IPS-15b (cell line): ENCODE measurements at regions not wholly inside any gene's neighbourhood (a gene's known extent, or its start where the extent isn't known, plus 50 kb on each side); places are given as distances from the start of the nearest gene placed in this dataset.

ENCODE experiments used
- H3K27me3 ChIP-seq: one replicate; pipeline ENCODE4 v1.6.1; 2013; ENCODE audit warnings: low read length; ENCODE audit not compliant: control insufficient read depth, insufficient read depth
- H3K36me3 ChIP-seq: one replicate; pipeline ENCODE4 v1.6.1; 2013; ENCODE audit warnings: low read length; ENCODE audit not compliant: control insufficient read depth, insufficient read depth
- H3K4me1 ChIP-seq: one replicate; pipeline ENCODE4 v1.6.1; 2013; ENCODE audit warnings: mild to moderate bottlenecking, low read length; ENCODE audit not compliant: control insufficient read depth, insufficient read depth
- H3K4me3 ChIP-seq: one replicate; pipeline ENCODE4 v1.5.1; 2013; ENCODE audit warnings: low read depth, low read length
- H3K9ac ChIP-seq: one replicate; pipeline ENCODE4 v1.6.1; 2013; ENCODE audit warnings: low read depth, mild to moderate bottlenecking, low read length
- H3K9me3 ChIP-seq: one replicate; pipeline ENCODE4 v1.6.1; 2013; ENCODE audit warnings: mild to moderate bottlenecking, low read length; ENCODE audit not compliant: control insufficient read depth, insufficient read depth

DNA sequence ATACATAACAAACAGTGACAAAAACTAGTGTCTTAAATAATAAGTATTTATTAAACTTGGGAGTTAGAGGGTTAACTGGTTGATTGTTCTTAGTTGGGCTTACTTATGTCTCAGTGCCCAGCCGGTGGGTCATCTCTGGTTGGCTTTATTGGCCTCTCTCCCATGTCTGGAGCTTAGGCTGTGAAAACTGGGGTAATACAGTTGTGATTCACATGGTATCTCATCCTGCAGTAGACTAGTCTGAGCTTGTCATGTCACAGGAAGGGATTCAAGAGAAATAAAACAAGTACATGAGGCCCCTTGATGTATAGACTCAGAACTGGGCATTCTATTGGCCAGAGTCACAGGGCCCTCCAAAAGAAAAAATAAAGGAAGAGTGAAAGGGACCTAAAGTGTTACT lies 466.4 kb upstream of the SMC2 start:
- Histone ChIP-seq H3K27me3 (no peaks in the 10 kb centered on the region), H3K9me3 (no peaks in the 10 kb centered on the region), H3K4me3 (no peak overlapping the region), H3K36me3 (no peaks in the 10 kb centered on the region), H3K9ac (no peak overlapping the region), H3K4me1 (no peaks in the 10 kb centered on the region)

- Histone ChIP-seq H3K4me3 (no peak overlapping the region), H3K27me3 (no peaks in the 10 kb centered on the region), H3K4me1 (no peaks in the 10 kb centered on the region), H3K9ac (no peak overlapping the region), H3K9me3 (no peaks in the 10 kb centered on the region), H3K36me3 (no peaks in the 10 kb centered on the region)
These were observed 445.0 kb upstream of the SMC2 start for GRCh38 chr9:103649086-103649485.

DNA sequence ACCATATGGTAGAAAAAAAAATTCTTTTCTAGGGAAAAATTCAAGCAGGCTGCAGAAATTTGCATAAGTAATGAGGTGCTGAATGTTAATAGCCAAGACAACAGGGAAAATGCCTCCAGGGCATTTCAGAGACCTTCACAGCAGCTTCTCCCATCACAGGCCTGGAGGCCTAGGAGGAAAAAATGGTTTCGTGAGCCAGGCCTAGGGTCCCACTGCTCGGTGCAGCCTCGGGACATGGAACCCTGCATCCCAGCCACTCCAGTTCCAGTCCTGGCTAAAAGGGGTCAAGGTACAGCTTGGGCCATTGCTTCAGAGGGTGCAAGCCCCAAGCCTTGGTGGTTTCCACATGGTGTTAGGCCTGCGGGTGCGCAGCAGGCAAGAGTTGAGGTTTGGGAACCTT lies 436.0 kb upstream of the SMC2 start:
- Histone ChIP-seq H3K4me3 (no peak overlapping the region), H3K9me3 (peaks cover 10% of the 10 kb centered on the region), H3K36me3 (no peaks in the 10 kb centered on the region)

GRCh38 chr9:103660830-103661229 lies 433.3 kb upstream of the SMC2 start:
- H3K36me3 ChIP-seq: no peaks in the 10 kb centered on the region
- no peak overlapping the region for H3K9ac ChIP-seq
- no peaks in the 10 kb centered on the region for H3K4me1 ChIP-seq
- peaks cover 10% of the 10 kb centered on the region for H3K9me3 ChIP-seq
- no peaks in the 10 kb centered on the region for H3K27me3 ChIP-seq
- H3K4me3 ChIP-seq: no peak overlapping the region

More for the DNA sequence above, 436.0 kb upstream of the SMC2 start:
- Histone ChIP-seq H3K9ac (no peak overlapping the region), H3K27me3 (no peaks in the 10 kb centered on the region), H3K4me1 (no peaks in the 10 kb centered on the region)

DNA sequence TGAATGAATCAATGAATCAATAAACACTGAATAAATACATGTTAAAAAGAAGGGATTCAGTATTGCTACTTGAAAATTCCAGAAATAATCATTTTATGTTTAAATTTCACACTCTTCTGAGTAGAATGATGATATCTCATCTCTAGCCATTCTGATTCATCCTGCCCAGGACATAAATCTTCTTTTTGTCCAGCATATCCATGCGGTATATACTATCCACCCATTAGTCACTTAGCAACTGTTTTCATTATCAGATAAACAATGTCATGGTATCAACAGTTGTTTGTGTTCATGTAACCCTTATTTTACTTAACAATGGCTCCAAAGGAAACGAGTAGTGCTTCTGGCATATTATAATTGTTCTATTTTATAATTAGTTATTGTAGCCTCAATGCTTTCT lies 432.4 kb upstream of the SMC2 start:
- Histone ChIP-seq H3K4me3 (no peak overlapping the region), H3K9me3 (peaks cover 10% of the 10 kb centered on the region), H3K36me3 (no peaks in the 10 kb centered on the region), H3K27me3 (no peaks in the 10 kb centered on the region), H3K4me1 (no peaks in the 10 kb centered on the region), H3K9ac (no peak overlapping the region)

DNA sequence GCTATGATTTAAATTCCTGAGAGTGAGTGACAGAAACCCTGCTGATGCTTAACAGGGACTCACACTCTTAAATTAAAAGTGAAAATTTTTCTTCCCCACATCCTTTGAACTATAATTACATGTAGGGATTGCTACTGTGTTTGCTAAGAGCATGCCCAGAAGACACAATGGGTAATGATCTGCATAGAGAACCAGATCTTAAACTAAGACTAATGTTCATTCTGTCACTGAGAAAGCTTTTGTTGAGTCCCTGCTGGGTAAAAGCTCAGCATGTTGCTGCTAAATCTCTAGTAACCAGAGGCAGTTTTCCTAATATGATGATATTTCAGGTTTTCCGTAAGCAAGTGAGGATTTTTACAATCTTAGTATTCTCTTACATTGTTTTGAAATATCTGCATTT lies 424.8 kb upstream of the SMC2 start:
- no peak overlapping the region for H3K9ac ChIP-seq
- H3K9me3 ChIP-seq: no peaks in the 10 kb centered on the region
- H3K36me3 ChIP-seq: no peaks in the 10 kb centered on the region
- no peaks in the 10 kb centered on the region for H3K27me3 ChIP-seq
- H3K4me1 ChIP-seq: no peaks in the 10 kb centered on the region
- H3K4me3 ChIP-seq: no peak overlapping the region

DNA sequence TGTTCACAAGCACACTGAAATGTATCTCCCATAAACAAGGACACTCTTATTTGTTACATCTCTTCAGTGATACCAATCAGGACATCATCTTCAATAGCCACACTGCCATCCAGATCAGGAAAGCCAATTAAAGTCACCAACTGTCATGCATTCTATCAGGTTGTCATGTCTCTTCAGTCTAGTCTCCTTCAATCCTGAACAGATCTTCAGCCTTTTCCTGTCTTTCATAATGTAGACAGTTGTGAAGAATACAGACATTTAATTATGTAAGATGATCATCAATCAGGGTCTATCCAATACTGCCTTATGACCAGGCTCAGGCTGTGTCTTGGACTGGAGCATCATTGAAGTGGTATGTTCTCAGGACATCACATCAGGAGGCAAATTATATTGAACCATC lies 419.8 kb upstream of the SMC2 start:
- H3K9me3 ChIP-seq: no peaks in the 10 kb centered on the region
- no peaks in the 10 kb centered on the region for H3K36me3 ChIP-seq
- no peaks in the 10 kb centered on the region for H3K27me3 ChIP-seq
- H3K4me3 ChIP-seq: no peak overlapping the region
- H3K4me1 ChIP-seq: no peaks in the 10 kb centered on the region
- H3K9ac ChIP-seq: no peak overlapping the region

DNA sequence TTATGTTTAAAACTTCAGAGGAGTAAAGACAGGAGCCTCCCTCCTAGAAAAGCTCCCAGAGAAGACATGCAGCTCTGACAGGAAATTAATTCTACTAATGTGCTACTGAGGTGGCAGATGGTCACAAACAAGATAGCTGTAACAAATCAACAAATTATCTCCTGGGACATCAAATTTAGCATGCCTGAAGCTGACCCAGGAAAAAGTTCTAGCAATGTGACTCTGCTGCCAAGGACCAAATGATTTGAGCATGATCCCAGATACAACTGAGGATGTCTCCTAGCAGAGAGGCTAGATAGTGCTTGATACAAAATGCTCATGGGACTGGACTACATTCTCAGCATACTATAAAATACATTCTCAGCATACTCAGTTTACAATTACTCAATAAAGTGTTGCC lies 413.5 kb upstream of the SMC2 start:
- H3K4me1 ChIP-seq: no peaks in the 10 kb centered on the region
- H3K9me3 ChIP-seq: no peaks in the 10 kb centered on the region
- no peaks in the 10 kb centered on the region for H3K36me3 ChIP-seq
- H3K9ac ChIP-seq: no peak overlapping the region
- H3K4me3 ChIP-seq: no peak overlapping the region
- no peaks in the 10 kb centered on the region for H3K27me3 ChIP-seq

DNA sequence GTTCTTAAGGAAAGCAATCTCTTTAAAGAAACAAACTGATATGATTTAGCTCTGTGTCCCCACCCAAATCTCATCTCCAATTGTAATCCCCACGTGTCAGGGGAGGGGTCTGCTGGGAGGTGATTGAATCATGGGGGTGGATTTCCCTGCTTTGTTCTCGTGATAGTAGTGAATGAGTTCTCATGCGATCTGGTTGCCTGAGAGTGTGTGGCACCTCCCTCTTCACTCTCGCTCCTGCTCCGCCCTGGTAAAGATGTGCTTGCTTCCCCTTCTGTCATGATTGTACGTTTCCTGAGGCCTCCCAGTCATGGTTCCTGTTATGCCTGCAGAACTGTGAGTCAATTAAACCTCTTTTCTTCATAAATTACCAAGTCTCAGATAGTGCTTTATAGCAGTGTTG lies 412.7 kb upstream of the SMC2 start:
- Histone ChIP-seq H3K36me3 (no peaks in the 10 kb centered on the region), H3K9ac (no peak overlapping the region), H3K4me3 (no peak overlapping the region), H3K27me3 (no peaks in the 10 kb centered on the region), H3K9me3 (no peaks in the 10 kb centered on the region), H3K4me1 (no peaks in the 10 kb centered on the region)

DNA sequence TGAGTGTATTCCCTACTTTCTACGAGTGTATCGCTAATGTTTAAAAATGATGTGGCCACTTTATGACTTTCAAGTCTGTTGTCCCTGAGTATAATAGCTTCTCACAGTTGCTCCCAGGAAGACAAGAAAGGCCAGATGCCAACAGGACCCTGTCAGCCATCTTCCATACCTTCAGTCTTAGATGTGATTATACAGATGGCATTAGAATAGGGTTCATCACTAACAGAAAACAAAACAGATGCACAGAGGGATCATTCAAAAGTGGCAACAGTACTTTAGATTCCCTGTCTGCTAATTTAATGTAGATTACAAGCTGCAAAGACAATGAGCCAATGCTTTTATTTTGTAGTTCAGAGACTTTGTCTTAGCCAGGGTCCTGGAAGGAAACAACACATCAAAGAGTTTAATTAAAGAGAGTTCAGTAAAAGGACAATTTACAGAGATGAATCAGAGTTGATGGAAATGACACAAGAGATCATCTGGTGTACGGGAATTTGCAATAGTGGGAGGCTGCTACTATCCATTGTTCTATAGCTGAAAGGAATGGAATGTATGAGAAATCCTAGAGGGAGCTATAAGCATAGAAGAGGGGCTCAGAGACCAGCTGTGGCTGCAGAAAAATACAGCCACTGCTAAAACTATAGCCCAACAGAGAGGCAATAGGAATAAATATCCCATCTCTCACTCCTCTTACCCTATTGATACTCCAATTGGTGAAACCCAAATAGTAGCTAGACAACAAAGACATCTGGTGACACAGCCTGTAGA lies 393.7 kb upstream of the SMC2 start:
- Histone ChIP-seq H3K27me3 (no peaks in the 10 kb centered on the region), H3K9ac (no peak overlapping the region), H3K9me3 (no peaks in the 10 kb centered on the region)

GRCh38 chr9:103702572-103702971 lies 391.5 kb upstream of the SMC2 start:
- H3K36me3 ChIP-seq: no peaks in the 10 kb centered on the region

More for the DNA sequence above, 393.7 kb upstream of the SMC2 start:
- no peaks in the 10 kb centered on the region for H3K36me3 ChIP-seq
- H3K4me3 ChIP-seq: no peak overlapping the region
- peaks cover 2% of the 10 kb centered on the region for H3K4me1 ChIP-seq

GRCh38 chr9:103707181-103707580 lies 386.9 kb upstream of the SMC2 start:
- Histone ChIP-seq H3K4me3 (no peak overlapping the region), H3K36me3 (no peaks in the 10 kb centered on the region), H3K4me1 (no peaks in the 10 kb centered on the region), H3K27me3 (no peaks in the 10 kb centered on the region), H3K9ac (no peak overlapping the region), H3K9me3 (no peaks in the 10 kb centered on the region)

More at GRCh38 chr9:103702572-103702971, 391.5 kb upstream of the SMC2 start:
- no peaks in the 10 kb centered on the region for H3K27me3 ChIP-seq
- H3K9me3 ChIP-seq: no peaks in the 10 kb centered on the region
- peaks cover 2% of the 10 kb centered on the region for H3K4me1 ChIP-seq
- no peak overlapping the region for H3K4me3 ChIP-seq
- H3K9ac ChIP-seq: no peak overlapping the region
